ENCODE measurements at regions not wholly inside any gene's neighbourhood (a gene's known extent, or its start where the extent isn't known, plus 50 kb on each side); places are given as distances from the start of the nearest gene placed in this dataset.
"Not testable (repeated sequence)": the region's sequence is repeated elsewhere in the genome, so short reads cannot be mapped to it uniquely, and the experiment has no call there.

DNA sequence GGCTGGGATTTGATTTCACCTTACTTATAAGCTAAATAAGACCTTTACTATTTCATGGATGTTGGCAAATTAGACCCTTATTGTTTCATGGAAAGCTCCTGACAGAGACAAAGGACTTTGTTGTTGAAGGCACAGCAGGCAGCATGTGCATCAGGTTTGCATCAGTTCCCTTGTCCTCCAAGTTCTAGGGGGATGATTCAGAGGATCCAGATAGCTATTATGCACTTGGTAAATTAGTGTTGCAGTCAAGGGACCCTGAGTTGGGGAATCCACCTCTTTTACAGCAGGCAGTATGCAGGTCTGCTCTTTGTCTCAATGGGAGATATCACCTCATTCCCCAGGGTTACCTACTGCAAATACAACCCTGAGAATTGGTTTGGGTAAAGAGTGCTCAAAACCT, 131.4 kb upstream of the IGSF10 start:
- DNase-seq, result no peak

DNA sequence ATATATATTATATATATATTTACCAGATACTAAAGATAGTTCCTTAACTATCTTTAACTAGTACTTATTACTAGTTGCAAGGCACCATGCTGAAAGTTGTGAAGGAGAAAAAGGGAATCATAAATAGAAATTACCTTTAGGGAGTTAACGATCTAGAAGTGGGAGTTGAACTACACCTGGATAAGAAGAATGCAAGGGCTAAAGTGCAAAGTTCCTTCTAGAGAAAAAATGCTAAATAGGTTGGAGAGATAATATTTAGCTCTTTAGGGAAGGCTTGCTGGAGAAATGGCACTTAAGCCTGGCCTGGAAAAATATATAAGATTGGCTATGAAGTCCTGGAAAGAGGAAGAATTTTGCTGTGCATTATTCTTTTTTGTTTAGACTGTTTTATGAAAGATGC, 130.6 kb upstream of the IGSF10 start:
- no peak for DNase-seq

DNA sequence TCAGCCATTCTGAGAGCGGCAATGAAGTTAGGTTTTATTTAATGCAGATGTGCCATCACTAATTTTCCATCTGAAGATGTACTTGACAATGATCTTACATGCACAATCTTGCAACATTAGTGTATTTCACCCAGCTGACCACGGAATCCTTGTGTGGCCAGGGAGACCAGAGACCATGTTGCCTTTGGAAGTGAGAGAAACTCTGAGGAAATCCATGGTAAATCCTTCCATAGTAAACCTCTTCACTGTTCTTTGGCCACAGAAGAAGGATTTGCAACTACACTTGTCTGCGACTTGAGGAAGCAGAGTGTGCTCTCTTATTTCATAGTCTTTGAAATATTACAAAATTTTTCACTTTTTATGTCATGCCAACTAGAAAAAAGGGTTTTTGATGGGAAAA, 128.4 kb upstream of the IGSF10 start:
- DNase-seq, result no peak

DNA sequence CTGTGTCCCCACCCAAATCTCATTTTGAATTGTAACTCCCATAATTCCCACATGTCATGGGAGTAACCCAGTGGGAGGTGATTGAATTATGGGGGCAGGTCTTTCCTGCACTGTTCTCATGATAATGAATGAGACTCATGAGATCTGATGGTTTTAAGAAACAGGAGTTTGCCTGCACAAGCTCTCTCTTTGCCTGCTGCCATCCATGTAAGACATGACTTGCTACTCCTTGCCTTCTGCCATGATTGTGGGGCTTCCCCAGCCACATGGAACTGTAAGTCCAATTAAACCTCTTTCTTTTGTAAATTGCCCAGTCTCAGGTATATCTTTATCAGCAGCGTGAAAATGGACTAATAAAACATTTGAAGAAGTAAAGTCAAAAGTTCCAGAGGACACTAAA, 126.8 kb upstream of the IGSF10 start:
- DNase-seq, result not testable (repeated sequence)

DNA sequence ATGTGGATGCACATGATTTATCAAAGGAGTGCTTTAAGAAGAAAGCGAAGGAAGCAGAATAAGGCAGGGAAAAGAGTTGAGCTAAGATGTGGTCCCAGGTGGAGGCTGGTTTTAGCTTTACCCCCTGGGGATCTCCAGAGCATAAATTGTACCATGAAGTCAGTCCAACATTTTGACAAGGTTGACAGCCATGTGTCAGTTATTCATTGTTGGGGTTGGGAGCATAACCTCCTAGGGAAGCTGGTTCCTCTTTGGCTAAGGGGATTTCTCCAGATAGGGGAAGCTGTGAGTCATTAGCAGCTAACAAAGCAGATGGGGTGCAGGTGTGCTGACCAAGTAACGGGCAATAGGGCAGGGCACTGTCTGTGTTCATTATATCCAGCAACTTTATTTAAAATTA, 123.7 kb upstream of the IGSF10 start:
- DNase-seq, result peak; percentile 34 to 74

DNA sequence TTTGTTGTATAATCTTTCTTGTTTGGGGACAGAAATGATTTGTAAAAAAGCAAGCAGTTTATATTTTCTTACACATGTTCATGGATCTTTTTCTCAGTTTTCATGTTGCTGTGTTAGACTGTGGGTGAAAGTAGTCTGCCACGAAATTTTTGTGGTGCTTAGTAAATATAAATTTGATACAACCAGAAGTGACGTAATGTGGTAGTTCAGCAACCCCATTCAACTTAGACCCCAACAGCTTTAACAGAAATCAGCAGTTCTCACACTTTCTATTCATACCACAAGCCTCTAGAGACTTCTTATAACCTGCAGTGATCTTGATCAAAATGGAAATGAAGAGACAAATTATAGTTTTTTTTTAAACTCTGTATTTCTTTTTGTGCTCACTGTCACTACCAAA, 120.2 kb upstream of the IGSF10 start:
- DNase-seq, result no peak

DNA sequence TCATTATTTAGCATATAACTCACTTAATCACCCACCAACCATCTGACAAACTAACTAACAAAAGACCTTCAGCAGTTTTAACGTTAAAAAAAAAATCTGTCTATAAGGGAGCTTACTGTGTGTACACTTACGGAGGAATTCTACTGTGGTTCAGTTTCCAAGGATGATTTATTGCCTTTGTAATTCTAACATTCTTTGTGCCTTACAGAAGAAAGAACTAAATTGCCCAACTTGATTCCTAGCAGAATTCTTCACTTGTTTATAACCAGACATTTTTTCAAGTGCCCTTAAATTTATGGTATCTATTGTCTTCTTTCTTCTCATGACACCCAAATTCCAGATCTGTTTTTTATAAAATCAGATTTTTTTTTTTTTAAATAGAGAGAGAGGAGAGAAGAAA, 119.7 kb upstream of the IGSF10 start:
- no peak for DNase-seq

DNA sequence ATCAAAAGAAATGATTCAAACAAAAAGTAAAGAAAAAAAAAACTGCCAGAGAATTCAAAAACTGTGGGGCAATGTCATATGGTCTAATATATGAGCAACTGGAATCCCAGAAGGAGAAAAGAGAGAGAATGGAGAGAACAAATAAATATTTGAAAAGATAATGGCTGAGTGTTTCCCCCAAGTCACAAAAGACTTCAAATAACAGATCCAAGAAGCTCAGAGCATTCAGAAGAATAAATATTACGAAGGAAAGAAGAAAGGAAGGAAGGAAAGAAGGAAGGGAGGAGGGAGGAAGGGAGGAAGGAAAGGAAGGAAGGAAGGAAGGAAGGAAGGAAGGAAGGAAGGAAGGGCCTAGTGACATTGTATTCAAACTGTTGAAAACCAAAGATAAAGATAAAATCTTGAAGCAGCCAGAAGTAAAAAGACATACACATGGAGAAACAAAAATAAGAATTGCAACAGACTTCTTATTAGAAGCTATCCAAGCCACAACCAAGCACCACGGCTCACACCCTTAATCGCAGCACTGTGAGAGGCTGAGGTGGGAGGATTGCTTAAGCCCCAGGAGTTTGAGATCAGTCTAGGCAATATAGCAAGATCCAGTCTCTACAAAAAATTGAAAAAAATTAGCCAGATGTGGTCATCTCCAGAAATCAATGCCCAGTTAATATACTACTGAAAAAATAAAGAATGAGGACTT, 118.9 kb upstream of the IGSF10 start:
- no peak for DNase-seq

DNA sequence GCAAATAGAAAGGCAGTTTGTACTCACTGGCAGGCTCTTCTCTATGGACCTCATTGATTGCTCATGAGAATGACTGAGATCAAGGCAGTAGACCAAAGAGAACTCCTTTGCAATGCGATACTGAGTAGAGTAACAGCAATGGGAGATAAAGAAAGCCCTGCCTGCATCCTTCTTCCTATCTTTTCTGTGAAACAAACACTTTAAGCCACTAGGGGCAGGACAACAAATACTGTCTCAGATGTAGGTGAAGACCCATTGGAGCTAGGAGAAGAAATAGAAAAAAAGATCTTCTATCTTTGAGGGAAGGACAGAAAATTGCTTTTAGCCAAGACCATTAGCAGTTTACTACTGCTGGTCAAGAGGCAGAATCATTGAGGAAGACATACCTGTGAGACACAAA, 117.6 kb upstream of the IGSF10 start:
- no peak for DNase-seq

DNA sequence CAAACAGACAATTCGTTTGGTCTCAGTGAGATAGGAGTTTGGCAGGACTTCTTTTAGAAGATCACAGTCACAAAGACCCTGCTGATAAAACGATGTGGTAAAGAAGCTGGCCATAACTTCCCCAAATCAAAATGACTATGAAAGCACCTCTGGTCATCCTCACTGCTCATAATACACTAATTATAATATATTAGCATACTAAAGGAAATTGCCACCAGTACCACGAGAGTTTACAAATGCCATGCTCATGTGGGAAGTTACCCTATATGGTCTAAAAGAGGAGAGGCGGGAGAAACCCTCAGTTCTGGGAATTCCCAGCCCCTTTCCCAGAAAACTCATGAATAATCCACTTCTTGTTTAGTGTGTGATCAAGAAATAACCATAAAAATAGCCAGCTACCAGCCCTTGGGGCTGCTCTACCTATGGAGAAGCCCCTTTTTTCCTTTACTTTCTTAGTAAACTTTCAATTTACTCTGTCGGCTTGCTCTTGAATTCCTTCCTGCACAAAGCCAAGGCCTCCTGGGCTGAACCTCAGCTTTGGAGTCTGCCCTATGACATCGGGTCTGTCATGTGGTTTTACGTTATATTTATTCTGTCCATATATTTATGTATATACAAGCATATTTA, 115.8 kb upstream of the IGSF10 start:
- peak; percentile 63 for DNase-seq

DNA sequence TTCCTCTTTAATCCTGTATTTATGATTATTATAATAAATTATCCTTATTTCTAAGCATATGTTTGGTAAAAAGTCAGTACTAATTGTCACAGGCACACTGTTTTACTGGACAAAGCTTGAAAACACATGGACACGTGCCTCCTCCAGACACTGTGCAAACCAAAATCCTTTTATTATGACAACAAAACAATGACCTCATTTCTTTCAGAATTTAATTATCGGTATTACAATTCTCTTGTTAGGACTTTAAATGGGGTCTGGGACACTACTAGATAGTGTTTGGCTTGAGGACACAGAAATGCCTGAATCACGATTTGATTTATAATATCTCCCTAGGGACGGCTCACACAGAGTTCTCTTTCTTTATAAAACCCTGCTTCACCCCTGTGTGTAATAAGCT, 107.3 kb upstream of the IGSF10 start:
- no peak for DNase-seq

DNA sequence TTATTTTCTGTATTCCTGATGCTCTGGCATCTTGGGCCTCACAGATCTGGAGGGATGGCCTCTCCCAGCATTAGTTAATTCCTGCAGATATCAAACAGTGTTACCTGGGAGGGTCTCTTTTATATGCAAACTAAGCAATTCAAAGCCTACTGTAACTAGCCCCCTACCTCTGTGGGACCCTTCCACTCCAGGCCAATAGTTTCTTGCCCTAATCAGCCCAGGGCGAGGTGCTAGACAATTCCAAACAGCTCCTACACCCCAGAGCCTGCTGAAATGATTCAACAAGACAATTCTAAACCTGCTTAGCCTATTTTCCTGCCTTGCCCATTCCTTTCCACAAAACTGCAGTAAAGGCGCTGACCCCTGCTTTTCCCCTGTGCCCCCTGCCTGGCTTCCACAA, 106.6 kb upstream of the IGSF10 start:
- no peak for DNase-seq

DNA sequence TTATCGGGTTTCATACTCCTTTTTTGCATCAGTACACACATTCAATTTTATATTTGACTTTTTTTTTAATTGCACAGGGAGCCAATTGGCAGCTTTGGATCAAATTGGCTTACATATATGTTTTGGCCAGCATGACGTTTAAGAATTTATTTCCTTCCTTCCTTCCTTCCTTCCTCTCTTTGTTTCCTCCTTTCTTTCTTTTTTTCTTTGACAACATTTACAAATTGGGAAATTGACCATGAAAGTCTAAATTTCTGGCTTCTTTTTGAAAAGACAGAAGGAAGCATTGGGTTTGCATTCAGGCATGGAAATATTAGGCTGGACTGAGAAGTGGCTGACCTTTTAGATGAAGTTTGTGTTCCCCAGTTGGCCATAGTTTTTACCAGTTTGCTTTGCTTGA, 103.4 kb upstream of the IGSF10 start:
- no peak for DNase-seq

DNA sequence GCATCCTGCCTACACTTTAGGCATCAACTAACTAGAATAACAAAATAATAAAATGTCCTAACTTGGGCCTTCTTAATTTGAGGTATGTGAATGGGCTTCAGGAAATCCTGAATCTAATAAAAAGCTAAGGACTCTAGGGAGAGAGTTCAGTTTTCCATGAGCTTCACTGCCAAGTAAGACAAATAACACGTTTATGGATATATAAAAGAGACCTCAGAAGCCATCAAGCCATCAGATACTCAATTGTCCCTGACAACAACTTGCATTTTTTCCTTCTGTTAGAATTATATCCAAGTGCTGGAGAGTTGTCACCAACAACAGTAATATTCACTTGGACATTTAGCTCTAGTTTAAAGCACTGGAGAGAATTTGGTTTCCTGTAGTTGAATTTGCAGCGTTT, 102.4 kb upstream of the IGSF10 start:
- DNase-seq, result no peak

DNA sequence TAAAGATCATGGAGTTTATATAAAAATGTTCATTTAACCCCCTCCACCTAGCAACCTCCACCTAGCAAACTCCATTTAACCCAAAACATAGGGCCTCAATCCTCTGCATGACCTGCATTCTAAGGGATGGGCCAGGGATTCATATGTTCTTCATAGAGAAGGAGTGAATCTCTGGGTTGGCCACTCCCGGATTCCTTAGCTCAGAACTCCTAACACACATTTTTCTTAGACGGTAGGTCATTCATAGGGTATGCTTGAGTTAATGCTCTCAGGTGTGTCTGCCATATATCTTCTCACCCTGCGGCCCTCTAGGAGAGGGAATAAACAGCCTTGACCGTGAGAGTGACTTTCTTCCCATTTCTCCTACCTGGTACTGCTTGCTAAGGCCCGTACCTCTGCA, 102.0 kb upstream of the IGSF10 start:
- no peak for DNase-seq

DNA sequence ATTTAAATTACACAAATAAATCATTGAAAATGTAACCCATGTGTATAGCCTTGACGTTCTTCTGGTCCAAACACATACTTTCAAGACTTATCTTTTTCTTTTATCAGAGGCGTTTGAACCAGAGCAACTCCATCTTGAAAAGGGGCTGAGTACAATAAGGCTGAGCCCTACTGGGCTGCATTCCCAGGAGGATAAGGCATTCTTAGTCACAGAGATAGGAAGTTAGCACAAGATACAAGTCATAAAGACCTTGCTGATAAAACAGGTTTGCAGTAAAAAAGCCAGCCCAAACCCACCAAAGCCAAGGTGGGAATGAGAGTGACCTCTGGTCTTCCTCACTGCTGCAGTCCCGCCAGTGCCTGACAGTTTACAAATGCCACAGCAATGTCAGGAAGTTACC, 101.0 kb upstream of the IGSF10 start:
- DNase-seq, result no peak

DNA sequence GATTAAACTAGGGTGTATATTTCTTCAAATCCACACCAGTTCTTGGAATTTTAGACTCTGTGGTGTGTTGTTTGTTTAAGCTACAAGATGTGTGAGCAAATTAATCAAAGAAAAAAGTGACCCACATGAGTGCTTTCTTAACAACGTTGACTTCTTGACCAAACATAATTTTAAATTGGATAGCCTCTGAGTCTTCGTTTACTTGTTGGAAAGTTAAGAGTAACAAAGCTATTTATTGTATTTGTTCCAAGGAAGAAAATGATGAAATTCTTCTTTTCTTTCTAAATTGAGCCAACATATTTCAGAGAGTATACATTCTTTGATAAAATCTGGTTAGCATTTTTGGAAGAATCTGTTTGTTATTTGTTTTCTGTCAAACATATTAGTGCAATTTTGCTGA, 99.9 kb upstream of the IGSF10 start:
- DNase-seq, result no peak

DNA sequence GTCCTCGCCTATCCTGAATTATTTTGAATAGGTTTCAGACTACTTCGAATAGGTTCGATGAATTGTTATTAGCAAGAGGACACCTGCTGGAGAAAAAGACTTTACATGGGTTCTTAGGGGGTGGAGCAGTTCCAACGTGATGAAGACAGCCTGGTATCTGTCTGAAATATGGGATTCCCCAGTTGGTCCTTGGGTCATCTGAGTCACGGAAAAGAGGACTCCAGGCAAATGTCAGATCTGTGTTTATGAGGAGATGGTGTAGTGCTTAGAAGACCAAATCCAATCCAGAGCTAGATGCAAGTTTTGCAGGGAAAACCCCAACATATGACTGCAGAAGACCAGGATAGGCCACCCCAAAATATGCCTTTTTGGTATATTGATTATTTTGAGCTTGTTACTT, 98.9 kb upstream of the IGSF10 start:
- no peak for DNase-seq

DNA sequence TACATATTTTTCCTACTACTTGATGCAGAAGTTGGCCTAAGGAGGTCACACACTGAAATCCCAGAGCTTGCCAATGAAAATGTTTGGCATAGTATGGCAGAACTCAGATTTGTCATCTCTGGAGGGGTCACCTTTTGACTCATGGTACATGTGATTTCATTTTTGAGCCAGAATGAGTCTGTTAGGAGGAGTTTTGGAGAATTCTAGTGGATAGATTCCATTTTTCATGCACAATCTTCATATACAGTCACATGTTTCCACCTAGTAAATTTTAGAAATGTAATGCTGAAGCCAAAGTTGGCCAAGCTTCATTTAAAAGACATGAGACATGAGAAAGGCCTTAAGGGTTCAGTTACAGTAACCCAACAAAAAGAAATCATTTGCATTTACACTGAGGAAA, 97.8 kb upstream of the IGSF10 start:
- no peak for DNase-seq

DNA sequence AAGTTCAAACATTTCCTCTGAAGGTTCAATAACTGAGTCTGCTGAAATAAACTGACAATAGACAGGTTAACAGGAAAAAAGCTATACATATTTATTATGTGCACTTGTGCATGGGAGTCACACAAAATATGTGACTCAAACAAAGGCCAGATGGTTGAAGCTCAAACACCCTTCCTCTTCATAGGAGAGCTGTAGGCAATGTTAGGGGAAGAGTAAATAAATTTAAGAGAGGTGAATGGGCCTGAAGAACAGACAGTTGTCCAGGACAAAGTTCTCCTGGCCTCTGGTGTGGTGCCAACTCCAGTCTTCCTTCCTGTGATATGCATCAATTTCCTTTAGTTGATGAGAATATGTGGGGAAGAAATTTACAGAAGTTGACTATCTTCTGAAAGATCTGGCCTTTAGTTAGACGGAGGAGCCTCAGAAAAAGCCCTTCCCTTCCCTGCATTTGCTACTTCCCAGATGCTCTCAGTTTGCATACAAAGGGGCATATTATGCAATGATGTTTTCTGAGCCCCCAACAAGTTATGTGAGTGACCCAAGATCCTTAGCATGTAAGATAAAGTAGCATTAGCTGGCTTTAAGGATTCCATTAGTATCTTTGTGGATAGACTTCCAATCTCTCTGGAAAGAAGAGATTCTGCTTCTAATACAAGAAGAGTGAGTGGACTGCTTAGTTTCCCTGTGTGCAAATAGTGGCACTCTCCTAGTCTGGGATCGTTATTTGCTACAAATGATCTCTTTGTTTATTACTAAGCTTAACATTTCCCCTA, 96.4 kb upstream of the IGSF10 start:
- DNase-seq, result no peak

DNA sequence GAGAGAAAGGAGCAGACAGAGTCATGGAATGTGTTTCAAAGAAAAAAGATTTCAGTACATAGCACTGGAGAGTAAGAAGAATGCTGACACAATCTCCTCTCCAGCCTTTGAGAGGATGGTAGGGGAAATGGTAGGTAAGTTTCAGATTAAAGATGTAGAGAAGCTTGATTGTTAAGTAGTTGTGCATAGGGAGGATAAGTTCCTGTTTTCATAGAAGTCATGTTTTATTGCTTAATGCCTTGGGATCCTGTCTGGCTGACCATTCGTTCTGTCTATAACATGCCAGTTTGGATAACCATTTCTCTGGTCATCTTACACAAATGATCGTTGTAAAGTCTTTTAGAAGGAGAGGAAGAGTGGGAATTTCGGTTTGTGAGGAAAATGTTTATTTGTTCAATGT, 95.7 kb upstream of the IGSF10 start:
- peak; percentile 18 to 22 for DNase-seq

DNA sequence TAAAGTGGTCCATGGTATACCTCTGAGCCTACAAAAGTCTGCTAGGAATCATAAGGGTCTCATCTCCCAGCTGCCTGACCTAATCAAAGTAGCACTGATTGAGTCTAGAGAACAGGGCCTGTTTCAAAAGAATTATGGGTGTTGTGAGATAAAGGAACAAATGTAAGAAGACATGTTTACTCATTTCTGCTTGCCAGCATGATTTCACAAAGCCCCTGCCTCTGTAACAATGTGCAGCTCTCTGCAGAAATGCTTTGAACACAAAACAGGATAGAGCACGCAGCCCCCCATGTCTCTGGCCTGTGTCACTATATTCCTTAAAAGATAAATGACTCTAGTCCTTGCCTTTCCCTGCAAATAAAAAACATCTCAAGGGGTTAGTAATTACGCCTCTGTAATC, 94.7 kb upstream of the IGSF10 start:
- DNase-seq, result no peak

DNA sequence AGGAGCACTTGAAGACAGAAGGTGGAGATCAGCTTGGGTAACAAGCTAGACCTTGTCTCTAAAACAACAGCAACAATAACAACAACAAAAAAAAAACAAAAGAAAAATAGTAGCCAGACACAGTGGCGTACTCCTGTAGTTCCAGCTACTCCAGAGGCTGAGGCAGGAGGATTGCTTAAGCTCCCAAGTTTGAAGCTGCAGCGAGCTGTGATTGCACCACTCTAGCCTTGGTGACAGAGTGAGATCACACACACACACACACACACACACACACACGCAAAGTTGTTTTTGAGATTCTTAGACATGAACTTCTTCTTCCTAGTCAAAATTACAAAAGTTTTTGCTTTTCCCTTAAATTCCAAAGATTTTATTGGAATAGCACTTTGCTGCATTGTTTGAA, 93.0 kb upstream of the IGSF10 start:
- peak; percentile 87 to 88 for DNase-seq

DNA sequence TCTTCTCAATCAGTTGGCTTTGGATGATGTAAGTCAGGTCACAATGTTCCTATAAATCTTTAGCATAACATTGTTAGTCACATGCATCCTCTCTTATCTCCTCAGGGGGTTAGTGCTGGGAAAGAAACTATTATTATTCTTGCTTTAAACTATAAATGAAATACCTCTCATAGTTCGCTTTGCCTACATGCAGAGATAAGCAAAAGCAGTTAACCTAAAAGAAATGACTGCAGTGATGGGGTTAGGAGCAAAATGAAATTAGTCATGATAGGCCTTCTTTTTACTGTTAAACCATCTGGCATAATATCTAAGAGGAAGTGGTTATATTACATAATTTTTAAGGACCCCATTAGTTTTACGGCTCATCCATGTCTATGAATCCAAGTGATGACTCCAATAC, 91.7 kb upstream of the IGSF10 start:
- no peak for DNase-seq
